Mesenchymal stem cell (in vitro differentiated cells and primary cell): ENCODE measurements at regions not wholly inside any gene's neighbourhood (a gene's known extent, or its start where the extent isn't known, plus 50 kb on each side); places are given as distances from the start of the nearest gene placed in this dataset.

ENCODE experiments used
- DNase-seq: peaks from one replicate; pipeline ENCODE4 v3.0.0-alpha.2; 2013
- H2AFZ ChIP-seq: one replicate; pipeline ENCODE4 v1.6.1; 2013; ENCODE audit warnings: low read depth, mild to moderate bottlenecking, control low read depth, inconsistent platforms, low read length, moderate library complexity
- H2AK5ac ChIP-seq: 2 replicates; pipeline ENCODE4 v1.6.1; 2013; ENCODE audit warnings: low read length, moderate library complexity, mild to moderate bottlenecking, inconsistent platforms; ENCODE audit not compliant: severe bottlenecking
- H2BK120ac ChIP-seq: one replicate; pipeline ENCODE4 v1.6.1; 2013; ENCODE audit warnings: low read depth, mild to moderate bottlenecking, inconsistent platforms, low read length, moderate library complexity
- H2BK12ac ChIP-seq, 2 experiments: one replicate each; pipeline ENCODE4 v1.6.1; 2013; ENCODE audit warnings: inconsistent platforms in 2 of 2, low read length in 2 of 2, mild to moderate bottlenecking in 2 of 2, moderate library complexity in 2 of 2, control low read depth in 1 of 2
- H2BK15ac ChIP-seq: one replicate; pipeline ENCODE4 v1.6.1; 2013; ENCODE audit warnings: mild to moderate bottlenecking, low read depth, inconsistent platforms; ENCODE audit not compliant: poor library complexity, severe bottlenecking
- H2BK5ac ChIP-seq: 2 replicates; pipeline ENCODE4 v1.6.1; 2013; ENCODE audit warnings: low read depth, mild to moderate bottlenecking, low read length, control low read depth, inconsistent platforms; ENCODE audit not compliant: poor library complexity, severe bottlenecking
- H3K14ac ChIP-seq, 2 experiments: one replicate each; pipeline ENCODE4 v1.6.1; 2013; ENCODE audit warnings: inconsistent platforms in 2 of 2, low read length in 2 of 2, control low read depth in 1 of 2, mild to moderate bottlenecking in 1 of 2, moderate library complexity in 1 of 2
- H3K18ac ChIP-seq, 2 experiments: one replicate each; pipeline ENCODE4 v1.6.1; 2013; ENCODE audit warnings: inconsistent platforms in 2 of 2, low read length in 2 of 2, control low read depth in 1 of 2, low read depth in 1 of 2, mild to moderate bottlenecking in 1 of 2
- H3K23ac ChIP-seq, 2 experiments: one replicate each; pipeline ENCODE4 v1.6.1; 2013; ENCODE audit warnings: inconsistent platforms in 2 of 2, low read length in 2 of 2, mild to moderate bottlenecking in 2 of 2, moderate library complexity in 2 of 2, control low read depth in 1 of 2
- H3K27ac ChIP-seq: 2 replicates; pipeline ENCODE4 v1.5.1; 2013; ENCODE audit warnings: mild to moderate bottlenecking, moderate library complexity, low read length, control low read depth, inconsistent platforms; ENCODE audit not compliant: poor library complexity, severe bottlenecking
- H3K27me3 ChIP-seq, 2 experiments: 2 replicates each; pipeline versions ENCODE4 v1.6.1 to v1.7.0; 2013; ENCODE audit warnings: low read length in 2 of 2, mild to moderate bottlenecking in 2 of 2, moderate library complexity in 2 of 2, control low read depth in 1 of 2, inconsistent platforms in 1 of 2; ENCODE audit not compliant: control insufficient read depth in 1 of 2, insufficient read depth in 1 of 2
- H3K36me3 ChIP-seq, 2 experiments: 2 replicates each; pipeline versions ENCODE4 v1.6.1 to v1.7.0; 2013; ENCODE audit warnings: low read length in 2 of 2, control low read depth in 1 of 2, inconsistent platforms in 1 of 2, low read depth in 1 of 2, mild to moderate bottlenecking in 1 of 2; ENCODE audit not compliant: insufficient read depth in 2 of 2, control insufficient read depth in 1 of 2
- H3K4ac ChIP-seq, 2 experiments: one replicate each; pipeline ENCODE4 v1.6.1; 2013; ENCODE audit warnings: inconsistent platforms in 2 of 2, low read length in 2 of 2, mild to moderate bottlenecking in 2 of 2, moderate library complexity in 2 of 2, control low read depth in 1 of 2, low read depth in 1 of 2
- H3K4me1 ChIP-seq: 2 replicates; pipeline ENCODE4 v1.6.1; 2013; ENCODE audit warnings: low read depth, low read length, control low read depth; ENCODE audit not compliant: control insufficient read depth, insufficient read depth
- H3K4me2 ChIP-seq: 2 replicates; pipeline ENCODE4 v1.6.1; 2013; ENCODE audit warnings: low read length, mild to moderate bottlenecking, inconsistent platforms; ENCODE audit not compliant: poor library complexity, severe bottlenecking
- H3K4me3 ChIP-seq, 2 experiments: 2 replicates each; pipeline versions ENCODE4 v1.5.1 to v1.7.0; 2013; ENCODE audit warnings: low read length in 2 of 2, mild to moderate bottlenecking in 2 of 2, control low read depth in 1 of 2, low read depth in 1 of 2; ENCODE audit not compliant: insufficient read depth in 1 of 2
- H3K79me1 ChIP-seq: replicated peaks from 2 replicates; pipeline ENCODE4 v1.6.1; 2013; ENCODE audit warnings: mild to moderate bottlenecking, control low read depth, low read length, inconsistent platforms; ENCODE audit not compliant: poor library complexity, severe bottlenecking
- H3K9ac ChIP-seq: 2 replicates; pipeline ENCODE4 v1.7.0; 2013; ENCODE audit warnings: mild to moderate bottlenecking, low read length, moderate library complexity
- H3K9me3 ChIP-seq: 2 replicates; pipeline ENCODE4 v1.7.0; 2013; ENCODE audit warnings: mild to moderate bottlenecking, low read length; ENCODE audit not compliant: control insufficient read depth
- H4K8ac ChIP-seq: one replicate; pipeline ENCODE4 v1.6.1; 2013; ENCODE audit warnings: inconsistent platforms, mild to moderate bottlenecking, low read length, moderate library complexity
- H4K91ac ChIP-seq: one replicate; pipeline ENCODE4 v1.6.1; 2013; ENCODE audit warnings: mild to moderate bottlenecking, low read length, inconsistent platforms
- WGBS: methylation state at CpG from one replicate; pipeline ENCODE4 v1.1.7; 2013; ENCODE audit warnings: mixed read lengths; 5-methylcytosine and 5-hydroxymethylcytosine counted together

DNA sequence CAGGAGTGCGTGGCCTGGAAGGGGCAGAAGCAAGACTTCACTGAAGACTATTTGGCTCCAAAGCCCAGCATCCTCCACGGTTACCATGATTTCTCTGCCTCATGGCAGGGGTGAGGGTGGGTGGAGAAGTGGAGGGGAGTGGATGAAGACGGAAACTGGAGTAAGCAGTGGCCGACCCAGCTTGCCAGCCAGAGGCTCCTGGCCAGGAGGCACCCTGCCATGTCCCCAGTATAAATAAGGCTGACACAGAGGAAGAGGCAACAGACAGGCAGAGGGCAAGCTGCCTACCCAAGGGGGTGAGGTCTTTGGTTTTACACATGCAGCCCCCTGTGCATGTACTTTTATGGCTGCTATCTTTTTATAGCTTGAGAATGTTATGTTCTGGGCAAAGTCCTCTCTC, 102.6 kb upstream of the TBX20 start:
- no peak overlapping the region for H2AFZ ChIP-seq
- no peak overlapping the region for H2BK5ac ChIP-seq
- no peak overlapping the region for H2BK120ac ChIP-seq
- H3K18ac ChIP-seq, result no peak overlapping the region
- H2BK12ac ChIP-seq, result no peak overlapping the region
- H3K4me2 ChIP-seq, result no peak overlapping the region
- H3K27ac ChIP-seq, result no peak overlapping the region
- no peak overlapping the region for H3K4ac ChIP-seq
- H3K23ac ChIP-seq, result no peak overlapping the region
- no peaks in the 10 kb centered on the region for H3K79me1 ChIP-seq
- H2BK15ac ChIP-seq, result no peak overlapping the region
- H2AK5ac ChIP-seq, result no peak overlapping the region
- H4K91ac ChIP-seq, result no peak overlapping the region
- no peaks in the 10 kb centered on the region for H3K4me1 ChIP-seq
- WGBS, result 93% methylated on average over 4 of the region's 4 CpGs
- H3K36me3 ChIP-seq, result no peaks in the 10 kb centered on the region
- no peak for DNase-seq
- no peak overlapping the region for H3K4me3 ChIP-seq
- no peak overlapping the region for H4K8ac ChIP-seq
- no peak overlapping the region for H3K14ac ChIP-seq
- no peak overlapping the region for H3K9ac ChIP-seq
- peaks cover 0 to 4% of the 10 kb centered on the region in 2 experiments for H3K27me3 ChIP-seq
- no peaks in the 10 kb centered on the region for H3K9me3 ChIP-seq

- H4K91ac ChIP-seq, result no peak overlapping the region
- H3K4me3 ChIP-seq, result no peak overlapping the region
- DNase-seq, result no peak
- no peak overlapping the region for H3K4me2 ChIP-seq
- no peak overlapping the region for H2AK5ac ChIP-seq
- no peak overlapping the region for H2AFZ ChIP-seq
- H3K18ac ChIP-seq, result no peak overlapping the region
- no peak overlapping the region for H2BK12ac ChIP-seq
- no peak overlapping the region for H3K14ac ChIP-seq
- H3K9me3 ChIP-seq, result no peaks in the 10 kb centered on the region
- no peak overlapping the region for H3K23ac ChIP-seq
- no peaks in the 10 kb centered on the region for H3K36me3 ChIP-seq
- H2BK120ac ChIP-seq, result no peak overlapping the region
- WGBS, result 88% methylated on average over 5 of the region's 5 CpGs
- H3K27me3 ChIP-seq, result peaks cover 0 to 4% of the 10 kb centered on the region in 2 experiments
- no peak overlapping the region for H2BK15ac ChIP-seq
- H3K4ac ChIP-seq, result no peak overlapping the region
- H2BK5ac ChIP-seq, result no peak overlapping the region
- H3K79me1 ChIP-seq, result no peaks in the 10 kb centered on the region
- H3K9ac ChIP-seq, result no peak overlapping the region
- no peaks in the 10 kb centered on the region for H3K4me1 ChIP-seq
- no peak overlapping the region for H3K27ac ChIP-seq
- no peak overlapping the region for H4K8ac ChIP-seq
Observed at GRCh38 chr7:35355911-35356310, 102.0 kb upstream of the TBX20 start.

DNA sequence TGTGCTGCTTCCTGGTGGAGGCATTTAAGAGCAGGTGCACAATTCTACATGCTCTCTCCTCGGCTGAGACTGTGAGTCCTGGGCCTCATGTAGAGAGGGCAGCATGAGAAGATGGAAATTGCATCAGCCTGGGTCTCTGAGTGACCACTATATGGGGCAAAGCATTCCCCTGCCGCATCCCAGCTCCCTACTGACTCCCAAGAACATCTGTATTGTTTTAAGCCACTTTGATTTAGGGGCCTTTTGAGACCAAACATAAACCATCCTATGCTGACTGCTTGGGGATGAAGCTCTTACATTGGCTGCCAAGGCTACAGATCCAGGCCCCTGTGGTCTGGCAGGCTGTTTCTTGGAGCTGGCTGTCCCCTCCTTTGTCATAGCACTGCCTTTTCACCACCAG, 101.3 kb upstream of the TBX20 start:
- H3K27ac ChIP-seq, result no peak overlapping the region
- WGBS, result 30% methylated on average over 2 of the region's 2 CpGs
- no peak overlapping the region for H3K18ac ChIP-seq
- no peaks in the 10 kb centered on the region for H3K4me1 ChIP-seq
- no peak overlapping the region for H3K23ac ChIP-seq
- no peak overlapping the region for H3K4me2 ChIP-seq
- H2AK5ac ChIP-seq, result no peak overlapping the region
- H3K36me3 ChIP-seq, result no peaks in the 10 kb centered on the region
- no peak overlapping the region for H2BK12ac ChIP-seq
- H3K14ac ChIP-seq, result no peak overlapping the region
- no peak overlapping the region for H3K9ac ChIP-seq
- H3K4me3 ChIP-seq, result no peak overlapping the region
- no peak for DNase-seq
- no peak overlapping the region for H2AFZ ChIP-seq
- no peaks in the 10 kb centered on the region for H3K9me3 ChIP-seq
- no peak overlapping the region for H2BK120ac ChIP-seq
- no peak overlapping the region for H4K91ac ChIP-seq
- H4K8ac ChIP-seq, result no peak overlapping the region
- H3K27me3 ChIP-seq, result peaks cover 0 to 4% of the 10 kb centered on the region in 2 experiments
- H3K79me1 ChIP-seq, result no peaks in the 10 kb centered on the region
- no peak overlapping the region for H2BK15ac ChIP-seq
- no peak overlapping the region for H2BK5ac ChIP-seq
- no peak overlapping the region for H3K4ac ChIP-seq

- Histone ChIP-seq H3K4me3 (no peak overlapping the region), H2BK5ac (no peak overlapping the region), H2AFZ (no peak overlapping the region), H3K9ac (no peak overlapping the region), H2BK120ac (no peak overlapping the region), H2BK15ac (no peak overlapping the region), H3K27ac (no peak overlapping the region), H3K9me3 (no peaks in the 10 kb centered on the region), H3K23ac (no peak overlapping the region), H3K27me3 (peaks cover 0 to 4% of the 10 kb centered on the region in 2 experiments), H3K36me3 (no peaks in the 10 kb centered on the region), H4K8ac (no peak overlapping the region), H2AK5ac (no peak overlapping the region), H3K18ac (no peak overlapping the region), H3K4me2 (no peak overlapping the region), H2BK12ac (no peak overlapping the region), H3K4ac (no peak overlapping the region), H3K14ac (no peak overlapping the region), H3K79me1 (no peaks in the 10 kb centered on the region), H3K4me1 (no peaks in the 10 kb centered on the region), H4K91ac (no peak overlapping the region)
- 53% methylated on average over 6 of the region's 6 CpGs for WGBS
- DNase-seq, result no peak
Observed at GRCh38 chr7:35353481-35353880, 99.6 kb upstream of the TBX20 start.
